ENCODE measurements at regions not wholly inside any gene's neighbourhood (a gene's known extent, or its start where the extent isn't known, plus 50 kb on each side); places are given as distances from the start of the nearest gene placed in this dataset.

- Histone ChIP-seq H4K20me1 (ENCODE audit: insufficient read depth) (no peaks in the 10 kb centered on the region), H2AFZ (ENCODE audit: low read depth) (no peak overlapping the region), H3K9ac (no peak overlapping the region), H3K4me1 (ENCODE audit: low read depth, poor library complexity, severe bottlenecking) (no peaks in the 10 kb centered on the region), H3K4me3 (IDR thresholded peaks at IDR 0.05; ENCODE audit: insufficient read depth, low read depth, low read length) (no peak overlapping the region), H3K27ac (no peak overlapping the region), H3K79me2 (ENCODE audit: insufficient read depth, low read depth) (no peaks in the 10 kb centered on the region), H3K4me2 (no peak overlapping the region), H3K36me3 (ENCODE audit: insufficient read depth) (no peaks in the 10 kb centered on the region), H3K27me3 (ENCODE audit: insufficient read depth, low read depth) (no peaks in the 10 kb centered on the region)
- no peak for TF ChIP-seq CTCF (conservative IDR thresholded peaks at IDR 0.05; ENCODE audit: low read depth, low read length)
Measured at GRCh38 chr13:81138353-81138980, 797.5 kb upstream of the SPRY2 start.

GRCh38 chr13:81133066-81133465, 792.1 kb upstream of the SPRY2 start:
- Histone ChIP-seq H4K20me1 (ENCODE audit: insufficient read depth) (no peaks in the 10 kb centered on the region), H3K27me3 (ENCODE audit: insufficient read depth, low read depth) (no peaks in the 10 kb centered on the region), H3K4me2 (no peak overlapping the region), H3K79me2 (ENCODE audit: insufficient read depth, low read depth) (no peaks in the 10 kb centered on the region), H2AFZ (ENCODE audit: low read depth) (no peak overlapping the region), H3K4me3 (IDR thresholded peaks at IDR 0.05; ENCODE audit: insufficient read depth, low read depth, low read length) (no peak overlapping the region), H3K36me3 (ENCODE audit: insufficient read depth) (no peaks in the 10 kb centered on the region), H3K9ac (no peak overlapping the region), H3K27ac (no peak overlapping the region), H3K4me1 (ENCODE audit: low read depth, poor library complexity, severe bottlenecking) (no peaks in the 10 kb centered on the region)
- TF ChIP-seq CTCF (conservative IDR thresholded peaks at IDR 0.05; ENCODE audit: low read depth, low read length), result no peak

- no peaks in the 10 kb centered on the region for H3K27me3 ChIP-seq (ENCODE audit: insufficient read depth, low read depth)
- no peak overlapping the region for H3K4me2 ChIP-seq
- peak overlapping the region; percentile 56; the same call in 1 of the 2 replicates for H2AFZ ChIP-seq (ENCODE audit: low read depth)
- H3K9ac ChIP-seq, result no peak overlapping the region
- peaks cover 4% of the 10 kb centered on the region for H3K4me1 ChIP-seq (ENCODE audit: low read depth, poor library complexity, severe bottlenecking)
- no peaks in the 10 kb centered on the region for H3K79me2 ChIP-seq (ENCODE audit: insufficient read depth, low read depth)
- no peaks in the 10 kb centered on the region for H4K20me1 ChIP-seq (ENCODE audit: insufficient read depth)
- H3K27ac ChIP-seq, result no peak overlapping the region
- no peak overlapping the region for H3K4me3 ChIP-seq (IDR thresholded peaks at IDR 0.05; ENCODE audit: insufficient read depth, low read depth, low read length)
- TF ChIP-seq CTCF (conservative IDR thresholded peaks at IDR 0.05; ENCODE audit: low read depth, low read length), result no peak
- no peaks in the 10 kb centered on the region for H3K36me3 ChIP-seq (ENCODE audit: insufficient read depth)
Measured at GRCh38 chr13:81117416-81117815, 776.5 kb upstream of the SPRY2 start.

GRCh38 chr13:81116461-81117282, 775.7 kb upstream of the SPRY2 start:
- no peaks in the 10 kb centered on the region for H3K27me3 ChIP-seq (ENCODE audit: insufficient read depth, low read depth)
- TF ChIP-seq CTCF (conservative IDR thresholded peaks at IDR 0.05; ENCODE audit: low read depth, low read length), result no peak
- H3K4me2 ChIP-seq, result peak overlapping the region; percentile 66
- peak overlapping the region; percentile 56; the same call in 1 of the 2 replicates for H2AFZ ChIP-seq (ENCODE audit: low read depth)
- no peaks in the 10 kb centered on the region for H4K20me1 ChIP-seq (ENCODE audit: insufficient read depth)
- H3K4me1 ChIP-seq (ENCODE audit: low read depth, poor library complexity, severe bottlenecking), result peaks cover 4% of the 10 kb centered on the region
- no peak overlapping the region for H3K4me3 ChIP-seq (IDR thresholded peaks at IDR 0.05; ENCODE audit: insufficient read depth, low read depth, low read length)
- H3K27ac ChIP-seq, result no peak overlapping the region
- H3K36me3 ChIP-seq (ENCODE audit: insufficient read depth), result no peaks in the 10 kb centered on the region
- H3K79me2 ChIP-seq (ENCODE audit: insufficient read depth, low read depth), result no peaks in the 10 kb centered on the region
- peak overlapping the region; percentile 39; the same call in 1 of the 2 replicates for H3K9ac ChIP-seq

Measured in KMS-11 (cell line).